ENCODE measurements at regions not wholly inside any gene's neighbourhood (a gene's known extent, or its start where the extent isn't known, plus 50 kb on each side); places are given as distances from the start of the nearest gene placed in this dataset.

DNA sequence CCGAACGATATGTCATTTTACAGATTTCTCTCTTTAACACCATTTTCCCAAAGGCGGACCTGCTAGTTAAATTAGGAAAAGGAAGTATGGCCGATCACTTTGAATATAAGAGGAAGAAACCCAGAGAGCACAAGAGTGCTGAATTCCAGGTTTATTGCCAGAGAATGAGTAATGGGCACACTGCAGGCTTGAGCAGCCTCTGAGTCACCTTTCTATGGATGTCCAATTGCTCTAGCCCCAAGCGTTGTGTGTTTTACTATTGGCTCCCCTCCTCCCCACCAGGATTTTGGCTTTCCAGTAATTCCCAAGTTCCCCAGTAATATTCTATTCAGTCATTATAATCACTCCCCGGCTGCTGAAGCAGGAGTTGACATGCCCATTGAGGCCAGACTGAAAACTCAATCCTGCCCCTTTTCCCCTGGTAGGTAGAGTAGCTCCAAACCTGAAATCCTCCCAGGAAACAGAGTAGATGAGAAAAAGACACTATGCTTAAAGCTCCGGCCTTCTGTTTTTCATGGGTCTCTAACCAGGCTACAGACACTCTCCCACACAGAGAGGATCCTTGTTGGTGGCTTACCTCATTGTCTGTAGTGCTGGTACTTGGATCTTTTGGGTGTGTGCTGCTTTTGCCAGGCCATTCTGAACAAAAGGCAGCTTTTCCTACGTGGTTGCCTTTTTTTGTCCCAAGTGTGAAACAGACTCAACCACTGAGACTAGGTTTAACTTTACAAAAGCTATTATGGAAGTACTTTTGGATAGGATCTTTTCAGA is 704.3 kb upstream of the FLRT2 start:
- no peak overlapping the region for H3K27ac ChIP-seq
- DNase-seq, result no peak
- WGBS, 2 donors, result 87 to 94% methylated on average over 8 of the region's 8 CpGs
- H3K4me3 ChIP-seq, result no peak overlapping the region
- ATAC-seq, result no peak
- H3K4me1 ChIP-seq, result no peaks in the 10 kb centered on the region
- no peak for FAIRE-seq
- no peaks in the 10 kb centered on the region for H3K9me3 ChIP-seq
- no peaks in the 10 kb centered on the region for H3K27me3 ChIP-seq
- TF ChIP-seq CTCF (IDR thresholded peaks at IDR 0.05), result no peak
- H3K36me3 ChIP-seq, result no peaks in the 10 kb centered on the region
- intact Hi-C loops (cut with DNase I), result no loop called here

- DNase-seq (no peak), FAIRE-seq (no peak), ATAC-seq (no peak)
- Histone ChIP-seq H3K4me3 (no peak overlapping the region), H3K4me1 (no peaks in the 10 kb centered on the region), H3K36me3 (no peaks in the 10 kb centered on the region), H3K9me3 (no peaks in the 10 kb centered on the region), H3K27me3 (no peaks in the 10 kb centered on the region), H3K27ac (no peak overlapping the region)
- 66 to 67% methylated on average over 2 of the region's 2 CpGs for WGBS, 2 donors
- no peak for TF ChIP-seq CTCF (IDR thresholded peaks at IDR 0.05)
- intact Hi-C loops (cut with DNase I), result no loop called here
These were observed 703.6 kb upstream of the FLRT2 start for GRCh38 chr14:84826294-84826693.

DNA sequence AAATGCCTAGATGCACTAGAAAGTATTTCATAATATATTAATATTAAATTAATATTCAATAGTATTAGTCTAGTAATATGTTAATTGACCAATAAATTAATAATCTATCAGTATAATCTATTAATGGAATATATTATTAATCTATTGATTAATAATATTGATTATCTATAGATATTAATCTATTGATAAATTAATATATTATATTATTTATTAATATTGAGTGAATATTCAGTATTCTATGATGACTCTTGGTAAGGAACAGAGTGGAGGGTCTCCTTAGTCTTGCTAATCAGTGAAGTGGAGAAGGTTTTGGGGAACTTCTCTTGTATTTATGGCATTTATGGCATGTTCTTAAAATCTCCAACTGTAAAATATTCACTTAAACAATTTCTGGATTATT is 679.3 kb upstream of the FLRT2 start:
- Histone ChIP-seq H3K4me3 (no peak overlapping the region), H3K9me3 (no peaks in the 10 kb centered on the region), H3K36me3 (no peaks in the 10 kb centered on the region), H3K4me1 (no peaks in the 10 kb centered on the region), H3K27ac (no peak overlapping the region), H3K27me3 (no peaks in the 10 kb centered on the region)
- no peak for TF ChIP-seq CTCF (IDR thresholded peaks at IDR 0.05)
- DNase-seq (no peak), FAIRE-seq (peak; percentile 97), ATAC-seq (no peak)
- intact Hi-C loops (cut with DNase I), result no loop called here

- no peak overlapping the region for H3K4me3 ChIP-seq
- intact Hi-C loops (cut with DNase I), result no loop called here
- ATAC-seq (no peak), FAIRE-seq (no peak), DNase-seq (no peak)
- no peak overlapping the region for H3K27ac ChIP-seq
- H3K9me3 ChIP-seq, result no peaks in the 10 kb centered on the region
- no peaks in the 10 kb centered on the region for H3K27me3 ChIP-seq
- 70 to 78% methylated on average over 1 of the region's 1 CpG for WGBS, 2 donors
- no peaks in the 10 kb centered on the region for H3K4me1 ChIP-seq
- no peak for TF ChIP-seq CTCF (IDR thresholded peaks at IDR 0.05)
- no peaks in the 10 kb centered on the region for H3K36me3 ChIP-seq
These were observed 673.0 kb upstream of the FLRT2 start for GRCh38 chr14:84856751-84857534.

DNA sequence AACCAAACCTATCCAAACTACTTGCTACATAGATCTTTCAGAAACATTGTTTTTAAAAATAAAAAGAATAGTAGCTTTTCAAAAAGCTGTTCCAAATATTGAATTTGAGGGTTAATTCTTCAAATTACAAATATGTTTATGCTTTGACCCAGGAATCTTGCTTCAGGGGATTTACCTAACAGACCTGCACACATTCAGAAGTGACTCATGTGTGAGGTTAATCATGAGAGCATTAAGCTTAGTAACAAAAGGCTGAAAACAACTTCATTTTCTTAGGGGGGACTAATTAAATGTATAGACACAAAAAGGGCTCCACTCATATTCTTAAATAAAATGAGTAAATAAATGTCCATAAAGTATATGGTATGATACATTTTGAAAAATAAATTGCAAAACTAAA is 672.4 kb upstream of the FLRT2 start:
- H3K36me3 ChIP-seq, result no peaks in the 10 kb centered on the region
- no peaks in the 10 kb centered on the region for H3K9me3 ChIP-seq
- H3K4me3 ChIP-seq, result no peak overlapping the region
- H3K4me1 ChIP-seq, result no peaks in the 10 kb centered on the region
- H3K27me3 ChIP-seq, result no peaks in the 10 kb centered on the region
- TF ChIP-seq CTCF (IDR thresholded peaks at IDR 0.05), result no peak
- H3K27ac ChIP-seq, result no peak overlapping the region
- intact Hi-C loops (cut with DNase I), result no loop called here
- ATAC-seq (no peak), DNase-seq (no peak), FAIRE-seq (no peak)
